GM13976 (cell line): ENCODE measurements at regions not wholly inside any gene's neighbourhood (a gene's known extent, or its start where the extent isn't known, plus 50 kb on each side); places are given as distances from the start of the nearest gene placed in this dataset.

Source experiments
- DNase-seq: peaks from one replicate; pipeline ENCODE4 v3.0.0; 2012; ENCODE audit warnings: low spot score
- in situ Hi-C: fragments of 300-500 bp; cut with MboI; formaldehyde crosslinking; loops from one replicate; pipeline ENCODE4 v1.12.0; 2022; ENCODE audit warnings: low sequenced_read_pairs, mixed read lengths, inconsistent platforms; ENCODE audit not compliant: unreplicated experiment
- TF ChIP-seq, protein P1 (sequence below): IDR thresholded peaks from 2 replicates; pipeline ENCODE4 v1.5.1; 2012; ENCODE audit warnings: borderline replicate concordance, mild to moderate bottlenecking; ENCODE audit not compliant: insufficient read depth; ENCODE audit errors: extremely low read depth, missing control alignments, control extremely low read depth

DNA sequence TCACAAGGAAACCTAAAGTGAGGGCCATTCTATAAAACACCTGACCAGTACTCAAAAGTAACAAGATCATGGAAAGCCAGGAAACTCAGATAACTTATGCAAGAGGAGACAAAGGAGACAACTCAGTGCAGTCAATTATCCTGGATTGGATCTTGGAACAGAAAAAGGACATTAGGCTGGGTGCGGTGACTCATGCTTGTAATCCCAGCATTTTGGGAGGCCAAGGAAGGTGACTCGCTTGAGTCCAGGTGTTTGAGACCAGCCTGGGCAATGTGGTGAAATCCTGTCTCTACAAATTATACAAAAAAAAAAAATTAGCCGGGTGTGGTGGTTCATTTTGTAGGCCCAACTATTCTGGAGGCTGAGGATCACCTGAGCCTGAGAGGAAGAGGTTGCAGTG is 424.5 kb upstream of the SPRED2 start:
- no peak for DNase-seq
- TF ChIP-seq, protein P1, sequence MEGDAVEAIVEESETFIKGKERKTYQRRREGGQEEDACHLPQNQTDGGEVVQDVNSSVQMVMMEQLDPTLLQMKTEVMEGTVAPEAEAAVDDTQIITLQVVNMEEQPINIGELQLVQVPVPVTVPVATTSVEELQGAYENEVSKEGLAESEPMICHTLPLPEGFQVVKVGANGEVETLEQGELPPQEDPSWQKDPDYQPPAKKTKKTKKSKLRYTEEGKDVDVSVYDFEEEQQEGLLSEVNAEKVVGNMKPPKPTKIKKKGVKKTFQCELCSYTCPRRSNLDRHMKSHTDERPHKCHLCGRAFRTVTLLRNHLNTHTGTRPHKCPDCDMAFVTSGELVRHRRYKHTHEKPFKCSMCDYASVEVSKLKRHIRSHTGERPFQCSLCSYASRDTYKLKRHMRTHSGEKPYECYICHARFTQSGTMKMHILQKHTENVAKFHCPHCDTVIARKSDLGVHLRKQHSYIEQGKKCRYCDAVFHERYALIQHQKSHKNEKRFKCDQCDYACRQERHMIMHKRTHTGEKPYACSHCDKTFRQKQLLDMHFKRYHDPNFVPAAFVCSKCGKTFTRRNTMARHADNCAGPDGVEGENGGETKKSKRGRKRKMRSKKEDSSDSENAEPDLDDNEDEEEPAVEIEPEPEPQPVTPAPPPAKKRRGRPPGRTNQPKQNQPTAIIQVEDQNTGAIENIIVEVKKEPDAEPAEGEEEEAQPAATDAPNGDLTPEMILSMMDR, result no peak
- in situ Hi-C loops, result no loop called here

DNA sequence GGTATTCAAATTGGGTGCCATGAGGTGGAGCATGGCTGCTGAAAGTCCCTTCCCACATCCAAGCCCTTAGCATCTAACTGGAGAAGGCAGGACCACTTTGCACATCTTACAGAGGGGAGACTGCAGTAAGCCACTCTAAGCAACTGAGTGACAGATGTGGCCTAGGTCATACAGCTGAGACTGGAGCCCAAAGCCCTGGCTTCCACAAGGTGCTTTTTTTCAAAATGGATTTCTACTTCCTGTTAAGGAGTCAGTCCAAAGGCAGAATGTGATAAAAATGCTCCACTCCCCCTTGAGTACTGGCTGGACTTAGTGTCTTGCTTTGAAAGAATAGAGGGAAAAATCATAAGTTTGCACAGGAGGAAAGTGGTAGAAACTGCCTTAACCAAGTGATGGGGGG is 424.0 kb upstream of the SPRED2 start:
- DNase-seq, result no peak
- TF ChIP-seq, protein P1, result no peak
- in situ Hi-C loops, result no loop called here

DNA sequence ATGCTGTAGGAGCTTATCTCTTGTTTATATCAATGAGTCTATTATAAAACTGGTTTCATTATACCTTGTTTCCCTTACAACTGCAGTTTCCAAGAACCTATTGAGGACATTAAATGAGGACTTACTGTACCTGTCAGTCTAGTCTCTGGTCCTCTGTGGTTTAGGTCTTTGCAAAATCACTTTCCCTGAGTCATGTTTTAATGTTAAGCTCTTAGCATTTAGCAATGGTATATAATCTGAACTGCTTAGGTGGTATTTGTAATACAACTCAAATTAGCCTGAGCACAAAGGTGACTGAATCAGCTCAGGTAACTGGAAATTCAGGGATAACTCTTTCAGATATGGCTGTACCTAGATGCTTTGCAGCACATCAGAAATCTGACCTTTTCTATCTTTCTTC is 418.3 kb upstream of the SPRED2 start:
- TF ChIP-seq, protein P1, result no peak
- in situ Hi-C loops, result no loop called here
- no peak for DNase-seq

DNA sequence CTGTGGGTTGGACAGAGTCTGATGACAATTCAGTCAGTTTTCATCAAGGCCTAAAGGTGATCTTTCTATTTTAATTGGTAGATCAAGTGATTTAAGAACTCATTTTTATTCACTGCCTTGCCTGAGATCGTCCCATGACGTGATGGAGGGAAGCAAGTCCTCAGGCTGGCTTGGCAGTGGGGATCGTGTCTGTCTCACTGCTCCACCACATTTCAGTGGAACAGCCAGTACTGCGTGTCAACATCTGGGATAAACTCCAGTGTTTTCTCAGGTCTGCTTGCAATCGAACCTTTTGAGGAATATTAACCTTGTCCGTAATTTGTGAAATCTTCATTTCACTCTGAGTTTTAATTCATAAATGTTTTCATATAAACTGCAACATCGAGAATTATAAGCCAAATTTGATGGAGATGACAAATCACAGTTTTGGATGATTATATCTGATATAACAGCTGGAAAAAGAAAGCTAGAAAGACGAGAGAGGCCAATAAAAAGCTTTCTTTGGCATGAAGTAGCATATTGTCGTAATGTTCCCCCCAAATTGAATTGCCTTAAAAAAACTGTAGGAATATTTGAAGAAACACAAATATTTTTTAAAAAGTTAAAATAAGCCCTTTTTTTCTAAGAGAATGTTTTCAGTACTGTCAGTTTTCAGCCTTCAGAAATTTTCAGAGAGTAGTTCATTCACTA is 414.7 kb upstream of the SPRED2 start:
- TF ChIP-seq, protein P1, result no peak
- in situ Hi-C loops, result no loop called here
- no peak for DNase-seq

DNA sequence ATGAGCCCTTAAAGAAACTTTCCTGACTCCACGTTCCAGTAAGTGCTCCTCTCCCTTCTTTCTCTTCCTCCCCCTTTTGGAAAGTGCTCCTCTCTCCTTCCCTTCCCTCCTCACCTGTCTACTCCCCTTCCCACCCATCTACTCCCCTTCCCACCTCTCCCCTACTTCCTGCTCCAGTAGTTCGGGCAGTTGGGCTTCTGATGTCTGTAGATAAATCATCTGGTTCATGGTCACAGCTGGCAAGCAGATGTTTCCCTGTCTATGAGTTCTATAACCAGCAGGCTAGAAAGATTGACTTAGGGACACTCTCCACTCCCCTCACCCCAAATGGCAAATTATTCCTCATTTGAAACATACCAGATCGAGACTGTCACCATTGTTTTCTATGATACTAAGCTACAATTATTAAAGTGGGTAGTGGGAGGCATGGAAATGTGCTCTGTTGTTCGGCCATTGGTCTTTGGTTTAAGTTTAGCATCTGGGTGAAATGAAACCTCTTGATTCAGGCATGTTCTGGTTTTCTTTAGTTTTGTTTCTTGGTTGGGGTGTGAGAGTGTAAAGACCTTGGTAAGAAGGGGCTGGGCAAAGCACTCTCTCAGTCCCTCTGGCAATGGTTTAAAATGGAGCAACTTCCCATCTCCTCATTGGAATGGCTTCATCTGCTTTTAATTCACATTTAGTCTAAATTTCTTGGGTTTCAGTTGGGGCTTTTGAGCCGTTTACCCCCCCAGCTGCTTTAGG is 413.2 kb upstream of the SPRED2 start:
- no peak for DNase-seq
- TF ChIP-seq, protein P1, result no peak
- in situ Hi-C loops, result no loop called here

DNA sequence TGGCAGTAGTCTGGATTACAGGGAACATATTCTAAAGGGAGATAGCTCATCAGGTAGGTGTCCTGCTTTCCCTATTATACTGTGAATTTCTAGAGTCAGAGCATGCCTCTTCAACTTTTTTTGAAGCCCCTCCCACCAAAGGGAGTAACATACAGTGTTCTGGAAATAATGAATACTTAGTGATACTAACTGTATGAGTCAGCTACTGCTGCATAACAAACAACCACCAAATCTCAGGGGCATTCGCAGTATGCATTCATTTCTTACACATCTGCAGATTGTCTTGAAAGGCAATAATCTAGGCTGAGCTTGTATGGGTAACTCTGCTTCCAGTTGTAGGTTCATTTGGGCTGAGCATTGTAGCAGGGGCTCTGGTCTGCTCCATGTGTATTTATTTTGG is 409.7 kb upstream of the SPRED2 start:
- no peak for DNase-seq
- in situ Hi-C loops, result no loop called here
- TF ChIP-seq, protein P1, result no peak
